ENCODE measurements at regions not wholly inside any gene's neighbourhood (a gene's known extent, or its start where the extent isn't known, plus 50 kb on each side); places are given as distances from the start of the nearest gene placed in this dataset.

GRCh38 chr16:85175724-85176233, 63.5 kb upstream of the CIBAR2 start (continued):
- TF ChIP-seq CTCF (IDR thresholded peaks at IDR 0.05) (no peak), ZBTB33 (IDR thresholded peaks at IDR 0.05; ENCODE audit: borderline replicate concordance, low read depth) (no peak), CHD2 (IDR thresholded peaks at IDR 0.05; ENCODE audit: low read length, partially characterized antibody) (no peak)

GRCh38 chr16:85176541-85177447, 64.5 kb upstream of the CIBAR2 start:
- no peak overlapping the region for H3K4me2 ChIP-seq
- H3K9ac ChIP-seq, result no peak overlapping the region
- peaks cover 16% of the 10 kb centered on the region for H3F3A ChIP-seq (replicated peaks; ENCODE audit: insufficient read depth)
- ChIA-PET CTCF (interaction anchor here (0.7 to 1.8 kb wide), 3 partner anchors 11 to 69 kb away, joined by 3 to 6 read pairs (median 4); no protein-coding TSS in a partner anchor), POLR2A (interaction anchor here (0.6 to 1.1 kb wide), 4 partner anchors 29 to 72 kb away, joined by 3 read pairs; no protein-coding TSS in a partner anchor)
- 79% methylated on average over 11 of the region's 26 CpGs for WGBS (ENCODE audit: low lambda C conversion rate)
- peak; percentile 60 for DNase-seq
- peaks cover 26 to 79% of the 10 kb centered on the region in 2 experiments for H3K4me1 ChIP-seq (ENCODE audit: control insufficient read depth in 1 of 2, insufficient read depth in 2 of 2, low read depth in 1 of 2, low read length in 1 of 2)
- H3K9me2 ChIP-seq, result no peaks in the 10 kb centered on the region
- peak overlapping the region in 1 of 2 experiments; percentile 28; a peak in 1 of 4 replicates for H3K27ac ChIP-seq (ENCODE audit: low read depth in 2 of 2, low read length in 1 of 2)
- H2AFZ ChIP-seq (ENCODE audit: low read depth), result no peak overlapping the region
- no peak overlapping the region for H3K4me3 ChIP-seq (ENCODE audit: low read depth in 2 of 2, low read length in 1 of 2)
- peaks cover 8% of the 10 kb centered on the region; the same call in 1 of the 2 replicates for H4K20me1 ChIP-seq (ENCODE audit: insufficient read depth)
- no peaks in the 10 kb centered on the region for H3K36me3 ChIP-seq (replicated peaks in 1 of 2; ENCODE audit: control insufficient read depth in 1 of 2, insufficient read depth in 2 of 2, low read length in 1 of 2)
- no peaks in the 10 kb centered on the region for H3K27me3 ChIP-seq (ENCODE audit: insufficient read depth)
- H3K9me3 ChIP-seq, result no peaks in the 10 kb centered on the region
- TF ChIP-seq FOSL2 (IDR thresholded peaks at IDR 0.05; ENCODE audit: borderline replicate concordance, low read depth) (no peak), CHD2 (IDR thresholded peaks at IDR 0.05; ENCODE audit: low read length, partially characterized antibody) (peak; percentile 41), EZH2phosphoT487 (IDR thresholded peaks at IDR 0.05; ENCODE audit: borderline replicate concordance, low read depth) (no peak), MXI1 (IDR thresholded peaks at IDR 0.05; ENCODE audit: low read depth, low read length) (peak; percentile 94), EP300 (IDR thresholded peaks at IDR 0.05; ENCODE audit: borderline replicate concordance in 1 of 2, low read depth in 1 of 2, low read length in 1 of 2) (peak in 1 of 2 experiments; percentile 69; a peak in 1 of 4 replicates), ELF1 (IDR thresholded peaks at IDR 0.05) (no peak)
- H3K79me2 ChIP-seq (ENCODE audit: insufficient read depth), result peaks cover 77% of the 10 kb centered on the region; the same call in 1 of the 2 replicates
